Neural cell (in vitro differentiated cells): ENCODE measurements at regions not wholly inside any gene's neighbourhood (a gene's known extent, or its start where the extent isn't known, plus 50 kb on each side); places are given as distances from the start of the nearest gene placed in this dataset.

ENCODE experiments used
- EP300 ChIP-seq: fragments of 450-650 bp; conservative IDR thresholded peaks from 2 replicates; pipeline ENCODE4 v1.6.1; 2014; ENCODE audit warnings: antibody characterized with exemption, mild to moderate bottlenecking, moderate library complexity; ENCODE audit not compliant: poor library complexity, severe bottlenecking
- RAD21 ChIP-seq: fragments of 450-650 bp; conservative IDR thresholded peaks from 2 replicates; pipeline ENCODE4 v1.6.1; 2014; ENCODE audit warnings: antibody characterized with exemption, mild to moderate bottlenecking, moderate library complexity

DNA sequence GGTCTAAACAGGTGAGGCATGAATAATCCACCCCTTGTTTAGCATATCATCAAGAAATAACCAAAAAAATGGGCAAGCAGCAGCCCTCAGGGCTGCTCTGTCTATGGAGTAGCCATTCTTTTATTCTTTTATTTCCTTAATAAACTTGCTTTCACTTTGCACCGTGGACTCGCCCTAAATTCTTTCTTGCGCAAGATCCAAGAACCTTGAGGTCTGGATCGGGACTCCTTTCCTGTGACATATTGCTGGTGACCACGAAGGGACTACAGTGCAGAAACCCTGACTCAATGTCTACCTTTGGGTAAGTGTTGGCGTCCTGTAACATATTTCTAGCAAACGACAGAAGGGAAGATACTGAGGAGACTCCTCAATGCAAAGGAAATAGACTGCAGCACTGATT lies 1099.2 kb downstream of the FAM181B start:
- TF ChIP-seq EP300 = no peak
- TF ChIP-seq RAD21 = no peak
